OCI-LY1 (cell line): ENCODE measurements at regions not wholly inside any gene's neighbourhood (a gene's known extent, or its start where the extent isn't known, plus 50 kb on each side); places are given as distances from the start of the nearest gene placed in this dataset.

ENCODE experiments used
- H2AFZ ChIP-seq: fragments of 200-600 bp; sonication (generic), shearing (Covaris generic); 2 replicates; pipeline ENCODE4 v1.6.0; 2014; ENCODE audit warnings: antibody characterized with exemption, mild to moderate bottlenecking, low read length
- H3F3A ChIP-seq: fragments of 200-600 bp; sonication (generic), shearing (Covaris generic); 2 replicates; pipeline ENCODE4 v1.6.0; 2014; ENCODE audit warnings: mild to moderate bottlenecking, antibody characterized with exemption, low read length, moderate library complexity; ENCODE audit not compliant: insufficient read depth
- H3K27ac ChIP-seq: fragments of 200-600 bp; sonication (generic); 2 replicates; pipeline ENCODE4 v1.5.1; 2014; ENCODE audit warnings: low read length, mixed run types, mild to moderate bottlenecking, low read depth; ENCODE audit not compliant: poor library complexity, severe bottlenecking
- H3K27me3 ChIP-seq: fragments of 200-600 bp; sonication (generic); 2 replicates; pipeline ENCODE4 v1.6.0; 2014; ENCODE audit warnings: antibody characterized with exemption, mild to moderate bottlenecking, low read length, moderate library complexity; ENCODE audit not compliant: insufficient read depth
- H3K36me3 ChIP-seq: fragments of 200-600 bp; sonication (generic); 2 replicates; pipeline ENCODE4 v1.6.1; 2014; ENCODE audit warnings: mild to moderate bottlenecking, antibody characterized with exemption, low read length, moderate library complexity, mixed read lengths; ENCODE audit not compliant: insufficient read depth
- H3K4me1 ChIP-seq: fragments of 200-600 bp; sonication (generic); 2 replicates; pipeline ENCODE4 v1.5.1; 2014; ENCODE audit warnings: mild to moderate bottlenecking, low read length, moderate library complexity; ENCODE audit not compliant: insufficient read depth, severe bottlenecking
- H3K4me2 ChIP-seq: fragments of 200-600 bp; sonication (generic), shearing (Covaris generic); 2 replicates; pipeline ENCODE4 v1.6.1; 2014; ENCODE audit warnings: low read length
- H3K4me3 ChIP-seq: fragments of 200-600 bp; sonication (generic); 2 replicates; pipeline ENCODE4 v1.5.1; 2014; ENCODE audit warnings: low read length, low read depth, mild to moderate bottlenecking, mixed read lengths; ENCODE audit not compliant: poor library complexity, severe bottlenecking
- H3K79me2 ChIP-seq: fragments of 200-600 bp; shearing (Covaris generic); 2 replicates; pipeline ENCODE4 v1.6.1; 2016; ENCODE audit warnings: mixed run types, low read length, mixed read lengths; ENCODE audit not compliant: insufficient read depth
- H3K9ac ChIP-seq: fragments of 200-600 bp; sonication (generic), shearing (Covaris generic); 2 replicates; pipeline ENCODE4 v1.6.1; 2014; ENCODE audit warnings: mild to moderate bottlenecking, low read length, mixed read lengths
- H3K9me2 ChIP-seq: fragments of 200-600 bp; sonication (generic), shearing (Covaris generic); 2 replicates; pipeline ENCODE4 v1.6.1; 2014; ENCODE audit warnings: low read depth, mild to moderate bottlenecking, low read length, mixed read lengths
- H3K9me3 ChIP-seq: fragments of 200-600 bp; shearing (Covaris generic); 2 replicates; pipeline ENCODE4 v1.6.1; 2014; ENCODE audit warnings: low read length, mixed read lengths
- H4K20me1 ChIP-seq: fragments of 200-600 bp; sonication (generic), shearing (Covaris generic); 2 replicates; pipeline ENCODE4 v1.6.0; 2016; ENCODE audit warnings: mild to moderate bottlenecking, low read length; ENCODE audit not compliant: insufficient read depth
- CTCF ChIP-seq: fragments of 200-600 bp; sonication (generic), shearing (Covaris generic); IDR thresholded peaks from 2 replicates; pipeline ENCODE4 v1.5.1; 2017; ENCODE audit warnings: mild to moderate bottlenecking, antibody characterized with exemption, low read length, moderate library complexity, mixed read lengths
- EZH2 ChIP-seq: fragments of 200-600 bp; sonication (generic), shearing (Covaris generic); IDR thresholded peaks from 2 replicates; pipeline ENCODE4 v1.8.0; 2017; ENCODE audit warnings: borderline replicate concordance, mixed run types, mild to moderate bottlenecking, antibody characterized with exemption, low read length, moderate library complexity, mixed read lengths

GRCh38 chr19:28307963-28308362, 905.0 kb downstream of the UQCRFS1 start:
- Histone ChIP-seq H3K4me3 (no peak overlapping the region), H3K4me2 (no peak overlapping the region), H3K27ac (no peak overlapping the region), H3K36me3 (no peaks in the 10 kb centered on the region), H3K9me2 (no peaks in the 10 kb centered on the region), H4K20me1 (no peaks in the 10 kb centered on the region), H3K27me3 (no peaks in the 10 kb centered on the region; the same call in 1 of the 2 replicates), H3F3A (no peaks in the 10 kb centered on the region), H3K9me3 (no peaks in the 10 kb centered on the region), H3K9ac (no peak overlapping the region), H2AFZ (no peak overlapping the region), H3K4me1 (no peaks in the 10 kb centered on the region), H3K79me2 (no peaks in the 10 kb centered on the region)
- TF ChIP-seq EZH2, result no peak
- TF ChIP-seq CTCF, result no peak

- no peak overlapping the region for H3K27ac ChIP-seq
- H3K4me3 ChIP-seq, result no peak overlapping the region
- no peaks in the 10 kb centered on the region; the same call in 1 of the 2 replicates for H3K27me3 ChIP-seq
- no peaks in the 10 kb centered on the region for H3K9me2 ChIP-seq
- no peaks in the 10 kb centered on the region for H3K9me3 ChIP-seq
- no peak overlapping the region for H2AFZ ChIP-seq
- H3K4me2 ChIP-seq, result no peak overlapping the region
- H3K79me2 ChIP-seq, result no peaks in the 10 kb centered on the region
- H3K4me1 ChIP-seq, result no peaks in the 10 kb centered on the region
- no peaks in the 10 kb centered on the region for H3F3A ChIP-seq
- H3K36me3 ChIP-seq, result no peaks in the 10 kb centered on the region
- H4K20me1 ChIP-seq, result no peaks in the 10 kb centered on the region
- H3K9ac ChIP-seq, result no peak overlapping the region
- TF ChIP-seq CTCF (no peak), EZH2 (no peak)
Observed at GRCh38 chr19:28307487-28307886, 905.5 kb downstream of the UQCRFS1 start.

- Histone ChIP-seq H3K9ac (no peak overlapping the region), H3F3A (no peaks in the 10 kb centered on the region), H3K9me3 (no peaks in the 10 kb centered on the region), H4K20me1 (no peaks in the 10 kb centered on the region), H3K36me3 (no peaks in the 10 kb centered on the region), H3K4me3 (no peak overlapping the region), H3K27ac (no peak overlapping the region), H3K9me2 (no peaks in the 10 kb centered on the region), H3K4me2 (no peak overlapping the region), H3K4me1 (no peaks in the 10 kb centered on the region), H3K79me2 (no peaks in the 10 kb centered on the region), H3K27me3 (no peaks in the 10 kb centered on the region; the same call in 1 of the 2 replicates), H2AFZ (no peak overlapping the region)
- TF ChIP-seq CTCF (no peak), EZH2 (no peak)
Observed at GRCh38 chr19:28305513-28305912, 907.4 kb downstream of the UQCRFS1 start.
